Endothelial cell of umbilical vein (primary cell): ENCODE measurements at regions not wholly inside any gene's neighbourhood (a gene's known extent, or its start where the extent isn't known, plus 50 kb on each side); places are given as distances from the start of the nearest gene placed in this dataset.

Experiments used
- BruUV-seq: library from RNA; stranded (reverse); fragments of 400-500 nt; replicated peaks from 2 replicates; lab custom pipeline; 2021; lab: Mats Ljungman, UMichigan
- CTCF ChIA-PET: fragments of 300-600, 350-600 bp; sonication (Branson Sonifier 250); formaldehyde crosslinking; loops from one replicate; lab custom pipeline; 2021; ENCODE audit warnings: antibody characterized with exemption, inconsistent platforms; lab: Charles Lee
- POLR2A ChIA-PET: fragments of 300-600, 350-600 bp; sonication (Branson Sonifier 250); formaldehyde crosslinking; loops from one replicate; lab custom pipeline; 2021; ENCODE audit warnings: antibody characterized with exemption, inconsistent platforms; lab: Charles Lee
- DNase-seq: peaks from one replicate; pipeline ENCODE4 v3.0.0-alpha.2; 2011; ENCODE audit warnings: low read depth, low spot score
- FAIRE-seq: peaks from 2 replicates; lab custom pipeline; 2011; peaks lifted over from hg19 to GRCh38; lab: Jason Lieb, UNC
- H2AFZ ChIP-seq: 2 replicates; pipeline ENCODE4 v1.6.0; 2012; ENCODE audit warnings: low read depth, low read length, control low read depth, inconsistent platforms
- H3K27ac ChIP-seq: 2 replicates; pipeline ENCODE4 v1.5.1; 2011; ENCODE audit warnings: low read depth, mild to moderate bottlenecking, control low read depth, low read length, moderate library complexity; ENCODE audit not compliant: insufficient read depth
- H3K27me3 ChIP-seq, 2 experiments: 2 replicates each; pipeline versions ENCODE4 v1.6.0 to v1.6.1; 2011; ENCODE audit warnings: low read length in 2 of 2, mixed read lengths in 1 of 2; ENCODE audit not compliant: control insufficient read depth in 2 of 2, insufficient read depth in 2 of 2
- H3K36me3 ChIP-seq, 2 experiments: 2 replicates in 1 of 2; 3 replicates in 1 of 2; pipeline ENCODE4 v1.5.1; 2011; ENCODE audit warnings: low read length in 2 of 2, mild to moderate bottlenecking in 1 of 2, moderate library complexity in 1 of 2; ENCODE audit not compliant: control insufficient read depth in 2 of 2, insufficient read depth in 2 of 2; ENCODE audit errors: extremely low read depth in 1 of 2
- H3K4me1 ChIP-seq: 3 replicates; pipeline ENCODE4 v1.5.1; 2011; ENCODE audit warnings: mild to moderate bottlenecking, low read length; ENCODE audit not compliant: control insufficient read depth, insufficient read depth; ENCODE audit errors: extremely low read depth
- H3K4me2 ChIP-seq: 2 replicates; pipeline ENCODE4 v1.6.1; 2011; ENCODE audit warnings: low read length, control low read depth, mixed read lengths; ENCODE audit not compliant: insufficient read depth
- H3K4me3 ChIP-seq, 3 experiments: fragments of 200-600 bp in 1 of 3; sonication (generic), shearing (Covaris generic) in 1 of 3; replicated peaks in 1 of 3; 2 replicates each; pipeline ENCODE4 v1.5.1; 2011 to 2016; ENCODE audit warnings: control low read depth in 3 of 3, low read length in 3 of 3, mild to moderate bottlenecking in 2 of 3, inconsistent platforms in 1 of 3, low read depth in 1 of 3, moderate library complexity in 1 of 3; ENCODE audit not compliant: insufficient read depth in 1 of 3
- H3K79me2 ChIP-seq: 2 replicates; pipeline ENCODE4 v1.6.0; 2012; ENCODE audit warnings: low read length, inconsistent platforms; ENCODE audit not compliant: control insufficient read depth, insufficient read depth
- H3K9ac ChIP-seq: replicated peaks from 2 replicates; pipeline ENCODE3; 2011; ENCODE audit warnings: low read length, control low read depth; ENCODE audit not compliant: insufficient read depth; ENCODE audit errors: extremely low read depth
- H3K9me1 ChIP-seq: replicated peaks from 3 replicates; pipeline ENCODE4 v1.6.0; 2011; ENCODE audit warnings: mild to moderate bottlenecking, low read length; ENCODE audit not compliant: control insufficient read depth, insufficient read depth; ENCODE audit errors: extremely low read depth
- H3K9me3 ChIP-seq: replicated peaks from 2 replicates; pipeline ENCODE4 v1.5.1; 2012; ENCODE audit warnings: low read length, inconsistent platforms; ENCODE audit not compliant: control insufficient read depth, insufficient read depth
- H4K20me1 ChIP-seq: replicated peaks from 2 replicates; pipeline ENCODE3; 2011; ENCODE audit warnings: mild to moderate bottlenecking, low read length; ENCODE audit not compliant: control insufficient read depth, insufficient read depth; ENCODE audit errors: extremely low read depth
- FOS ChIP-seq: IDR thresholded peaks from 2 replicates; pipeline ENCODE4 v1.6.1; 2011; ENCODE audit warnings: mild to moderate bottlenecking, low read length, moderate library complexity, borderline replicate concordance; ENCODE audit not compliant: insufficient read depth
- POLR2A ChIP-seq: IDR thresholded peaks from 2 replicates; pipeline ENCODE4 v1.6.1; 2012; ENCODE audit warnings: low read depth, mild to moderate bottlenecking, control low read depth, low read length
- POLR2AphosphoS5 ChIP-seq: IDR thresholded peaks from 2 replicates; pipeline ENCODE4 v1.6.1; 2012; ENCODE audit warnings: low read depth, mild to moderate bottlenecking, control low read depth, low read length, moderate library complexity; ENCODE audit not compliant: insufficient read depth
- dilution Hi-C: fragments of 300-500 bp; cut with MboI; formaldehyde crosslinking; loops from one replicate; pipeline ENCODE4 v1.15.0; 2019; ENCODE audit warnings: low sequenced_read_pairs; ENCODE audit not compliant: extremely low pct_ligation_motif_present
- intact Hi-C: fragments of 100-400 bp; cut with micrococcal nuclease; formaldehyde crosslinking; loops from one replicate; pipeline ENCODE4 v1.10.0; 2022
- TF ChIP-seq, protein P1 (sequence below), 2 donors: IDR thresholded peaks; 1 replicate in 1 of 2; 2 replicates in 1 of 2; pipeline ENCODE4 v1.5.1; 2011; ENCODE audit warnings: low read length in 2 of 2, mild to moderate bottlenecking in 2 of 2, moderate library complexity in 2 of 2, control low read depth in 1 of 2, inconsistent platforms in 1 of 2, low read depth in 1 of 2; ENCODE audit not compliant: insufficient read depth in 1 of 2; ENCODE audit errors: extremely low read depth in 1 of 2
- TF ChIP-seq, protein P2 (sequence below): IDR thresholded peaks from 2 replicates; pipeline ENCODE4 v1.6.1; 2011; ENCODE audit not compliant: insufficient read depth, insufficient read length

DNA sequence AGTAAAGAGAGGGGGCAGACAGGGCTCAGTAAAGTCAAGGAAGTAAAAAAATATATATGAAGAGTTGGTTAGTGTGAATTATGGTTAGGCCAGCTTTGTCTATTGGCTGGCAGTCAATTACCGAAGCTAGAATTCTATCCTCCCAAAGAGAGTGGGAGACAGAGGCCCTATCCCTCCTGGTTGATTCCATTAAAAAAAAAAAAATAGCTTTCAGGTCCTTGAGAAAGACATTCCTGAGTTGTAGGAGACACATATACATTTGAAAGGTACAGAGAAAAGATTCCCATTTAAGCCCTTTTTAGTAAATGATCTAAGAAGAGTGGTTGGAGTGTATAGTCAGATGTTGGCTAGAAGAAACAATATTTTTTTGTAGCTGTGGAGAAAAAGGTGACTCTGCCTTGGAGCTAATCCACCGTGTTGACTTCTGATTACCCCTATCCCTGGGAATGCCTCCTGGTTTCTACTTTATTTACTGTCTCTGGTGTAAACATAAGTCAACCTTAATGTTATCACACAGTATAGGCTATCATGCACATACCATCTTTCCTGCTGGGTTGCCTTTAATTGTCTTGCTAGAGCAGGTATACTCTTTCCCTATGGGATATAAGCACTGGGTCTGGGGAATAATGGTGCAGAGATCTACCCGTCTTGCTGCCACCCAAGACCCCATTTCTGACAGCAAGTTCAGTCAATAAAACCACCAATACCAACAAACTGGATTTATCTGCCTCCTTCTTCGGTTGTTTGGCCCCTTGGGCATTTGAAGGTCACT lies 859.9 kb upstream of the ATXN7L3B start:
- no peaks in the 10 kb centered on the region for H3K9me1 ChIP-seq
- no peak overlapping the region for H2AFZ ChIP-seq
- no peak overlapping the region for H3K4me3 ChIP-seq
- H4K20me1 ChIP-seq: no peaks in the 10 kb centered on the region
- no peaks in the 10 kb centered on the region for H3K36me3 ChIP-seq
- no peak for DNase-seq
- dilution Hi-C loops: no loop called here
- H3K9me3 ChIP-seq: no peaks in the 10 kb centered on the region
- no TSS peak for BruUV-seq
- H3K79me2 ChIP-seq: no peaks in the 10 kb centered on the region
- no peak overlapping the region for H3K27ac ChIP-seq
- FAIRE-seq: no peak
- no peak overlapping the region for H3K9ac ChIP-seq
- POLR2A ChIA-PET: no interaction called here
- H3K4me2 ChIP-seq: no peak overlapping the region
- CTCF ChIA-PET: no interaction called here
- H3K4me1 ChIP-seq: no peaks in the 10 kb centered on the region
- no peaks in the 10 kb centered on the region for H3K27me3 ChIP-seq
- intact Hi-C loops: no loop called here
- TF ChIP-seq POLR2AphosphoS5: no peak
- TF ChIP-seq, protein P1, sequence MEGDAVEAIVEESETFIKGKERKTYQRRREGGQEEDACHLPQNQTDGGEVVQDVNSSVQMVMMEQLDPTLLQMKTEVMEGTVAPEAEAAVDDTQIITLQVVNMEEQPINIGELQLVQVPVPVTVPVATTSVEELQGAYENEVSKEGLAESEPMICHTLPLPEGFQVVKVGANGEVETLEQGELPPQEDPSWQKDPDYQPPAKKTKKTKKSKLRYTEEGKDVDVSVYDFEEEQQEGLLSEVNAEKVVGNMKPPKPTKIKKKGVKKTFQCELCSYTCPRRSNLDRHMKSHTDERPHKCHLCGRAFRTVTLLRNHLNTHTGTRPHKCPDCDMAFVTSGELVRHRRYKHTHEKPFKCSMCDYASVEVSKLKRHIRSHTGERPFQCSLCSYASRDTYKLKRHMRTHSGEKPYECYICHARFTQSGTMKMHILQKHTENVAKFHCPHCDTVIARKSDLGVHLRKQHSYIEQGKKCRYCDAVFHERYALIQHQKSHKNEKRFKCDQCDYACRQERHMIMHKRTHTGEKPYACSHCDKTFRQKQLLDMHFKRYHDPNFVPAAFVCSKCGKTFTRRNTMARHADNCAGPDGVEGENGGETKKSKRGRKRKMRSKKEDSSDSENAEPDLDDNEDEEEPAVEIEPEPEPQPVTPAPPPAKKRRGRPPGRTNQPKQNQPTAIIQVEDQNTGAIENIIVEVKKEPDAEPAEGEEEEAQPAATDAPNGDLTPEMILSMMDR (IDR thresholded peaks at IDR 0.05; ENCODE audit: extremely low read depth in 1 of 2, insufficient read depth in 1 of 2, low read depth in 1 of 2, low read length in 2 of 2): no peak
- TF ChIP-seq, protein P2, sequence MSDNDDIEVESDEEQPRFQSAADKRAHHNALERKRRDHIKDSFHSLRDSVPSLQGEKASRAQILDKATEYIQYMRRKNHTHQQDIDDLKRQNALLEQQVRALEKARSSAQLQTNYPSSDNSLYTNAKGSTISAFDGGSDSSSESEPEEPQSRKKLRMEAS: no peak
- TF ChIP-seq POLR2A: no peak
- no peak for TF ChIP-seq FOS
